ENCODE measurements at regions not wholly inside any gene's neighbourhood (a gene's known extent, or its start where the extent isn't known, plus 50 kb on each side); places are given as distances from the start of the nearest gene placed in this dataset.

DNA sequence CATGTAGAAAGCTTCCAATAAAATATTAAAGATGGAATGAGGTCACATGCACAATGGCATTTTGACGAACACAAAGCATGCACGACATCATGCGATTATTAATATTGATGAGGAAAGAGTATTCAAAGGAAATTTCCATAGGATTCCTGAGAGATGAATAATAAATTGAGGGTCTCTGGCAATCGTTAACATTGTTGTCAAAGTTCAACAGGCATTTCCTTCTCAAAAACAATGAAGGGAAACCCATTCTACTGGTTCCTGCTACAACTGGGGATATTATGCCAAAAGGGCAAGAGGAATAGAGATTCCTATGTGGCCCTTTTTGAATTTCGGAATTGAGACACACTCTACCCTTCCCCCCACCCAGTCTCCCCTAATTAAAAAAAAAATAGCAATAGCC is 128.3 kb upstream of the NUDT7 start:
- H3K4me3 ChIP-seq, result no peak overlapping the region
- no peaks in the 10 kb centered on the region for H3K9me3 ChIP-seq
- ATAC-seq (no peak), FAIRE-seq (no peak), DNase-seq (no peak)
- WGBS, 2 donors, result 54 to 65% methylated on average over 5 of the region's 5 CpGs
- H3K27ac ChIP-seq, result no peak overlapping the region
- no peaks in the 10 kb centered on the region for H3K27me3 ChIP-seq
- no peak for TF ChIP-seq CTCF (IDR thresholded peaks at IDR 0.05)
- H3K4me1 ChIP-seq, result no peaks in the 10 kb centered on the region
- no peaks in the 10 kb centered on the region for H3K36me3 ChIP-seq
- intact Hi-C loops (cut with DNase I), result no loop called here

GRCh38 chr16:77594799-77595596 is 127.3 kb upstream of the NUDT7 start:
- WGBS, 2 donors, result 32% methylated on average over 9 of the region's 9 CpGs
- no peak for FAIRE-seq
- intact Hi-C loops (cut with DNase I), result no loop called here
- no peak for ATAC-seq
- Histone ChIP-seq H3K36me3 (no peaks in the 10 kb centered on the region), H3K27ac (no peak overlapping the region), H3K9me3 (no peaks in the 10 kb centered on the region), H3K4me1 (no peaks in the 10 kb centered on the region), H3K4me3 (no peak overlapping the region), H3K27me3 (no peaks in the 10 kb centered on the region)
- no peak for TF ChIP-seq CTCF (IDR thresholded peaks at IDR 0.05)
- no peak for DNase-seq

- intact Hi-C loops (cut with DNase I), result no loop called here
- FAIRE-seq, result no peak
- H3K9me3 ChIP-seq, result no peaks in the 10 kb centered on the region
- H3K4me3 ChIP-seq, result no peak overlapping the region
- H3K27ac ChIP-seq, result no peak overlapping the region
- no peaks in the 10 kb centered on the region for H3K27me3 ChIP-seq
- no peak for DNase-seq
- no peak for ATAC-seq
- no peaks in the 10 kb centered on the region for H3K36me3 ChIP-seq
- no peak for TF ChIP-seq CTCF (IDR thresholded peaks at IDR 0.05)
- no peaks in the 10 kb centered on the region for H3K4me1 ChIP-seq
Observed at GRCh38 chr16:77596261-77596660, 126.1 kb upstream of the NUDT7 start.

DNA sequence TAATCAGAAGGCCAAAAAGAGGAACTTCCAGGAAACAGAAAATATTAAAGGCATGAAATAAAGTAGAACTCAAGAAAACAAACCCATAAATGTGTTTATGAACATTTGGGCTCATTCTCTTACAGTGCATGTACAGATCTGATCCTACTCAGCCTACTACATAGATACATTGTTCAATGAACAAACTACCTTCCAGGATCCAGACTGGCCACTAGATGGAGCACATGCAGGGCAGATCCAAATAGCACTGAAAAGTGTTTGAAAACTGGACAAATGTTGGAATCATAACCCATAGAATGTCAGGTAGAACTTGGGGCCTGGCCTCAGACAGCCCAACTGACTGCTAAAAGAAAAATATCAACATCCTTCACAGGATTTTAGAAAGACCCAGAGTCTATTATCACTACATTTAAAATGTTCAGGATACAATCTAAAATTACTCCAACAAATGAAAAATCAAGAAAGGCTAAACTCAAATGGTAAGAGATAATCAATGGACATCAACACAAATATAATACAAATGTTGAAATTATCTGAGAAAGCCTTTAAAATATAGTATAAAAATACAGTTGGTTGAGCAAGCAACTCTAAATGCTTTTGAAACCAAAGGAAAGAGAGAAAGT is 122.4 kb upstream of the NUDT7 start:
- Histone ChIP-seq H3K9me3 (no peaks in the 10 kb centered on the region), H3K27me3 (no peaks in the 10 kb centered on the region), H3K4me3 (no peak overlapping the region), H3K4me1 (no peaks in the 10 kb centered on the region), H3K36me3 (no peaks in the 10 kb centered on the region), H3K27ac (no peak overlapping the region)
- TF ChIP-seq CTCF (IDR thresholded peaks at IDR 0.05), result peak in 3 of 4 donors; percentile 17 to 41 (median 35)
- intact Hi-C loops (cut with DNase I), result no loop called here
- FAIRE-seq (no peak), ATAC-seq (peak in 1 of 4 donors; percentile 30), DNase-seq (no peak)

DNA sequence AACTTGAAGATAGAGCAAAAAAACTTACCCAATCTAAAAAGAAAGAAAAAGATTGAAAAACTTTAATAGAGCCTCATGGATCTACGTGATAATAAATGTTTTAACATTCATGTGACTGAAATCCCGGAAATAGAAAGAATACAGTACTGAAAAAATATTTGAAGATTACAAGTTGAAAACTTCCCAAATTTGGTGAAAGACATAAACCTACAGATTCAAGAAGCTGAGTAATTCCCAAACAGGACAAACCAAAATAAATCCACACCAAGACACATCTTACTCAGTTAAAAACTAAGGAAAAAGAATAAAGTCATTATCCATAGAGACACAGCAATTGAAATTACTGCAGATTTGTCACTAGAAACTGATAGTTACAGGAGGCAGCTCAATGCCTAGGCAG is 121.8 kb upstream of the NUDT7 start:
- DNase-seq, result no peak
- H3K36me3 ChIP-seq, result no peaks in the 10 kb centered on the region
- 53 to 71% methylated on average over 2 of the region's 2 CpGs for WGBS, 2 donors
- H3K27me3 ChIP-seq, result no peaks in the 10 kb centered on the region
- FAIRE-seq, result no peak
- no peak overlapping the region for H3K4me3 ChIP-seq
- no peak for TF ChIP-seq CTCF (IDR thresholded peaks at IDR 0.05)
- H3K27ac ChIP-seq, result no peak overlapping the region
- H3K9me3 ChIP-seq, result no peaks in the 10 kb centered on the region
- no peaks in the 10 kb centered on the region for H3K4me1 ChIP-seq
- ATAC-seq, result no peak
- intact Hi-C loops (cut with DNase I), result no loop called here

All from pancreas (tissue), 10 donors.